LNCaP clone FGC (cell line): ENCODE measurements at regions not wholly inside any gene's neighbourhood (a gene's known extent, or its start where the extent isn't known, plus 50 kb on each side); places are given as distances from the start of the nearest gene placed in this dataset.

Experiments used
- DNase-seq: peaks from one replicate; pipeline ENCODE4 v3.0.0-alpha.2; 2011; ENCODE audit warnings: low read depth
- H3K4me3 ChIP-seq: 2 replicates; pipeline ENCODE4 v1.5.1; 2011; ENCODE audit warnings: mild to moderate bottlenecking, low read depth, low read length, control low read depth
- TF ChIP-seq, protein P1 (sequence below): IDR thresholded peaks from 2 replicates; pipeline ENCODE4 v1.5.1; 2012; ENCODE audit warnings: mild to moderate bottlenecking; ENCODE audit not compliant: control insufficient read depth, insufficient read depth; ENCODE audit errors: extremely low read depth

DNA sequence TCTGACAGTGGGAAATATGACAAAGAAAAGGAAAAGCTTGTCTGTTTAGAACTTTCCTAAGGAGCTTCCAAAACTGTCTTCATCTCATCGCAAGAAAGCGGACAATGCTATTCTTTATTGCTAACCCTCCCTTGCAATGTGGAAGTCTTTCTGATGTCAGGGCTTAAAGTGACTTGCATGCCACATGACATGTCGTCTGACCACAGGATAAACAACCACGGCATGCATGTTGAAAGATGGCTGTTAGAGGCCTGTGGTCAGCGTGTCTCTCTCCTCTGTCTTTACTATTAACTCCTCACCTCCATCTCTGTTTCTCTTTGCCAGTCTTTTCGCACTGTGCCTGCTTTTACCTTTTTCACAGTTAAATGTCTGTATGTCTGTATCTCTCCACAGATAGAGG, 389.8 kb downstream of the LNPK start:
- TF ChIP-seq, protein P1, sequence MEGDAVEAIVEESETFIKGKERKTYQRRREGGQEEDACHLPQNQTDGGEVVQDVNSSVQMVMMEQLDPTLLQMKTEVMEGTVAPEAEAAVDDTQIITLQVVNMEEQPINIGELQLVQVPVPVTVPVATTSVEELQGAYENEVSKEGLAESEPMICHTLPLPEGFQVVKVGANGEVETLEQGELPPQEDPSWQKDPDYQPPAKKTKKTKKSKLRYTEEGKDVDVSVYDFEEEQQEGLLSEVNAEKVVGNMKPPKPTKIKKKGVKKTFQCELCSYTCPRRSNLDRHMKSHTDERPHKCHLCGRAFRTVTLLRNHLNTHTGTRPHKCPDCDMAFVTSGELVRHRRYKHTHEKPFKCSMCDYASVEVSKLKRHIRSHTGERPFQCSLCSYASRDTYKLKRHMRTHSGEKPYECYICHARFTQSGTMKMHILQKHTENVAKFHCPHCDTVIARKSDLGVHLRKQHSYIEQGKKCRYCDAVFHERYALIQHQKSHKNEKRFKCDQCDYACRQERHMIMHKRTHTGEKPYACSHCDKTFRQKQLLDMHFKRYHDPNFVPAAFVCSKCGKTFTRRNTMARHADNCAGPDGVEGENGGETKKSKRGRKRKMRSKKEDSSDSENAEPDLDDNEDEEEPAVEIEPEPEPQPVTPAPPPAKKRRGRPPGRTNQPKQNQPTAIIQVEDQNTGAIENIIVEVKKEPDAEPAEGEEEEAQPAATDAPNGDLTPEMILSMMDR: no peak

DNA sequence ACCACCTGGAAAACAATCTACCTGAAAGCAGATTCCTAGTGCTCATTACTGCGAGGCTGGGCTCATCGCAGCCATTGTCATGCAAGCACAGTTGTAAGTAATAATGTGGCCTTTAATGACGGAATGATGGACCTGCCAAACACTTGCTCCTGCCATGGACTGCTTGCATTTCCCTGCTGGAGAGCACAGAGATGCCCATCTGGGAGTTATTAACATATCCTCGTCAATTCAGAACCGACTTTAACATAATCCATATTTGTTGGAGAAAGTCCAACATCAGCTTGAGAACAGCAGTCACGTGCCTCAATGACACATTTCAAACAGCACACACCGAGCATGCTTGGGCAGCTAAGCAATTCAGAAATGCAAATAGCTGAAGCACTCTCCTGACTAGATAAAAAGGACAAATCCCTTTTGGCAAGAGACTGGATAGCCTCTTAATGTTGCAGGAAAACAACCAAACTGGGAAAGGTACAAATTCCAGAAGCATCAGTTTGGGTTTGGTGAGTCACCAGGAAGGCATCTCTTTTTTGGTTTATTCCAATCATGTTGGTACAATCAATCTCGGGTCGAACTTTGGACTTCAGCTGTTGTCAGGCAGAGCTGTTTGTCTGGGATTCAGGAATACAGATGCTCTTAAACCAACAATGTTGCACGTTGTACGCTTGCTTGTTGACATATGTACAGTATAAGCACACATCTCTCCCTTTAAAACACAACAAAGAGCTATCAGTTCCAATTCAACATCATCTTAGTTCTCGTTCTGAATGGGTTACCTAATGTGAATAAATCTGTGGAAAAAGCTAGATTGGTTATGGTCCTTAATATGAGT, 395.8 kb downstream of the LNPK start:
- no peak overlapping the region for H3K4me3 ChIP-seq
- DNase-seq: peak; percentile 56
- TF ChIP-seq, protein P1: no peak

More for the DNA sequence above, 389.8 kb downstream of the LNPK start:
- no peak for DNase-seq
- no peak overlapping the region for H3K4me3 ChIP-seq

DNA sequence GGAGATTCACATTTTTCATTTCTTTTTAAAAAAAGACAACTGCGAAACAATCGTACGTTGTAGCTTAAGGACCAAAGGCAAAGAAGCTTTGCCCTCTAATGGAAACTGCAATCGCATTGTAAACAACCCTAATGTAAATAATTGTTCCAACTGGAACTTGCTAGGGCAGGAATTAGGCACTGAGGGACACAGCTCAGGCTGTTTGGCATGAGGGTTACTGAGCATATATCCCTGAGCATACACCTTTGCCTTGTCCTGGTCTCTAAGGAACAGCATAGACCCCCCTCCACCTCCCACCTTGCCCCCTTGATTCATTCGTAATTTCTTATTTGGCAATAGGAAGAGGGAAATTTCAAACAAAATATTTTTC, 396.4 kb downstream of the LNPK start:
- H3K4me3 ChIP-seq: no peak overlapping the region
- TF ChIP-seq, protein P1: no peak
- no peak for DNase-seq

DNA sequence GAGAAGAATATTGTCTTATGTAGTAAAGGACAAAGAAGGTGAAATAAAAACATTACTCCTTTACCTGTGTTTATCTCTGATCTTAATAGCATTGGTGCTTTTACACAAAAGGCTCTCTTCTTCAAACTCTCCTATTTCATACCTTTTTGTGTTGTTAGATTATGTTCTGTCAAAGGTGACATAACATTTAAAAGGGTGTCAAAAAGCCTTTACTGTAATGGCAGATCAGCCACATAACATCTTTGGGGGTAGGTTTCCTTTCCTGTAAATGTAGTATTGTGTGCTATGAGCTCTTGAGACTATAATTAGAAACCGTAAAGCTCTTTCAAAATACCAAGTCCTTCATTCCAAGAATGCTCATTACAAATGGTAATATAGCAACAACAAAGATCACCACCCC, 400.1 kb downstream of the LNPK start:
- TF ChIP-seq, protein P1: no peak
- DNase-seq: no peak
- H3K4me3 ChIP-seq: no peak overlapping the region

DNA sequence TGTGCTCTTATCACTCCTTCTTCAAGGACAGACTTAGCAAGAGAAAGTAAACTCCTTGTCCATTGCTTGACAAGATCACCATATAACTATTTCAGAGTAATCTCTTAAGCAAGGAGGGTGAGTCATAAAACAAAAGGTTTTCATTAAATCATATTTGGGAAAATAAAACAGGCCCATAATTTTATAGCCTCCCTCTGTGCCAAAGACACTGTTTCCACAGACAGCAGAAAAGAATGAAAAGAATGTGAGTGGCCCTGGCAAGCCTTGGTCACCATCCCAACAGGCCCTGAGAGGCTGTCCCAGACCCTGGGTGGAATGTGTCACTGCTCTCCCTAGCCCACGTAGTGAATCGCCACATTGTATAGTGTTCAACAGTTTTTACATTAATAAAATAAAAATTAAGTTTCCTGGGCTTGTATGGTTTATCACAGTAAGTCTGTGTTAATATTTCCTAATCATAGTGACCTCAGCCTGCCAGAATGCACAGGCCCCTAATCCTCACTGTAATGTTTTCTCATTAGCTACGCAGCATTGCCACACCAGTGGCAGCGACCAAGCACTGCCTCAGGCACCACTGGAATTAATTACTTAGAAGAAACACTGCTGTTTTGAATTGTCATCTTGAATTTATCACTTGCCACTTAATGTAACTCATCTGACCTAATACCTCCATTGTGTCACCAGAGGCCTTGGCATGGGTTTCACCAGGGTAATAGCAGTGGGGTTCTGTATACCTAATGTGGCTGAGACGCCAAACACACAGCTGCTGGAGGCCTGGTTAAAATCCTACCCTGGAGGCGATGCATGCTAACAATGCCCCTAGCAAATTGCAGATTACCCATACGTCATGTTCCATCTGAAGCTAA, 401.9 kb downstream of the LNPK start:
- DNase-seq: no peak
- no peak overlapping the region for H3K4me3 ChIP-seq
- TF ChIP-seq, protein P1: no peak

DNA sequence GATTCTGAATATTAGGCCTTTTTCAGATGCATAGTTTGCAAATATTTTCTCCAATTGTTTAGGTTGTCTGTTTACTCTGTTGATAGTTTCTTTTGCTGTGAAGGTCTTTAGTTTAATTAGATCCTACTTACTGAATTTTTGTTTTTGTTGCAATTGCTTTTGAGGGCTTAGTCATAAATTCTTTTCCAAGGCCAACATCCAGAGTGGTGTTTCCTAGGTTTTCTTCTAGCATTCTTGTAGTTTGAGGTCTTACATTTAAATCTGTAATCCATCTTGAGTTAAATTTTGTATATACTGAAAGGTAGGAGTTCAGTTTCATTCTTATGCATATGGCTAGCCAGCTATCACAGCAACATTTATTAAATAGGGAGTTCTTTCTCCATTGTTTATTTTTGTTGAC, 404.8 kb downstream of the LNPK start:
- TF ChIP-seq, protein P1: no peak
- no peak overlapping the region for H3K4me3 ChIP-seq
- no peak for DNase-seq
